ENCODE measurements at regions not wholly inside any gene's neighbourhood (a gene's known extent, or its start where the extent isn't known, plus 50 kb on each side); places are given as distances from the start of the nearest gene placed in this dataset.

DNA sequence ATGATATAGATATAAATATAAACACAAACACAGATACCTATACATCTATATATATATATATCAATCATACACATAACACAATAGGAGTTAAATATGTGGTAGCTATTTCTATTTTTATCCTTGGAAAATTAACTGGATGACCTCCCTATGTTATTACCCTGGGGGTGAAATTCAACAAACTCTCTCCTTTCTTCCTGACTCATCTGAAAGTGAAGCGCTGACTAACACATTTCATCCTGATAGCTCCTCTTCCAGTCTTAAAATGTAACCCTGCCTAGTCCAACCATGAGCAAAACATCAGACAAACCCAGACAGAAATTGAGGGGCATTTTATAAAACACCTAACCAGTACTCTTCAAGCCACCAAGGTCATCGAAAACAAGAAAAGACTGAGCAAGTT, 220.6 kb upstream of the ISX start:
- H4K20me1 ChIP-seq (ENCODE audit: control insufficient read depth, extremely low read depth, insufficient read depth, low read length) = no peaks in the 10 kb centered on the region
- H3K27me3 ChIP-seq (ENCODE audit: control insufficient read depth, insufficient read depth, low read length) = no peaks in the 10 kb centered on the region
- H3K4me1 ChIP-seq (ENCODE audit: control insufficient read depth, extremely low read depth, insufficient read depth, low read length) = no peaks in the 10 kb centered on the region
- H3K4me2 ChIP-seq (ENCODE audit: extremely low read depth, insufficient read depth, low read length) = no peak overlapping the region
- H2AFZ ChIP-seq (ENCODE audit: low read length) = no peak overlapping the region
- H3K79me2 ChIP-seq (ENCODE audit: control insufficient read depth, insufficient read depth, low read length) = no peaks in the 10 kb centered on the region
- DNase-seq (ENCODE audit: low read depth in 2 of 2) = peak in 1 of 2 donors; percentile 1
- H3K4me3 ChIP-seq (replicated peaks in 1 of 4; ENCODE audit: control extremely low read depth in 1 of 4, insufficient read depth in 1 of 4, low read depth in 3 of 4, low read length in 4 of 4) = no peak overlapping the region
- TF ChIP-seq EZH2 (IDR thresholded peaks at IDR 0.05; ENCODE audit: low read length, missing control alignments) = no peak
- TF ChIP-seq, protein P1, sequence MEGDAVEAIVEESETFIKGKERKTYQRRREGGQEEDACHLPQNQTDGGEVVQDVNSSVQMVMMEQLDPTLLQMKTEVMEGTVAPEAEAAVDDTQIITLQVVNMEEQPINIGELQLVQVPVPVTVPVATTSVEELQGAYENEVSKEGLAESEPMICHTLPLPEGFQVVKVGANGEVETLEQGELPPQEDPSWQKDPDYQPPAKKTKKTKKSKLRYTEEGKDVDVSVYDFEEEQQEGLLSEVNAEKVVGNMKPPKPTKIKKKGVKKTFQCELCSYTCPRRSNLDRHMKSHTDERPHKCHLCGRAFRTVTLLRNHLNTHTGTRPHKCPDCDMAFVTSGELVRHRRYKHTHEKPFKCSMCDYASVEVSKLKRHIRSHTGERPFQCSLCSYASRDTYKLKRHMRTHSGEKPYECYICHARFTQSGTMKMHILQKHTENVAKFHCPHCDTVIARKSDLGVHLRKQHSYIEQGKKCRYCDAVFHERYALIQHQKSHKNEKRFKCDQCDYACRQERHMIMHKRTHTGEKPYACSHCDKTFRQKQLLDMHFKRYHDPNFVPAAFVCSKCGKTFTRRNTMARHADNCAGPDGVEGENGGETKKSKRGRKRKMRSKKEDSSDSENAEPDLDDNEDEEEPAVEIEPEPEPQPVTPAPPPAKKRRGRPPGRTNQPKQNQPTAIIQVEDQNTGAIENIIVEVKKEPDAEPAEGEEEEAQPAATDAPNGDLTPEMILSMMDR (conservative IDR thresholded peaks at IDR 0.05 in 1 of 2, IDR thresholded peaks at IDR 0.05 in 1 of 2; ENCODE audit: low read depth in 1 of 2, low read length in 2 of 2) = no peak
- H3K27ac ChIP-seq (ENCODE audit: insufficient read depth, low read length) = no peak overlapping the region
- no peaks in the 10 kb centered on the region for H3K36me3 ChIP-seq (ENCODE audit: control insufficient read depth, insufficient read depth, low read length)
- no peak overlapping the region for H3K9ac ChIP-seq (ENCODE audit: insufficient read depth, low read length)
- no peaks in the 10 kb centered on the region for H3K9me3 ChIP-seq (ENCODE audit: control insufficient read depth, insufficient read depth, low read depth, low read length)

DNA sequence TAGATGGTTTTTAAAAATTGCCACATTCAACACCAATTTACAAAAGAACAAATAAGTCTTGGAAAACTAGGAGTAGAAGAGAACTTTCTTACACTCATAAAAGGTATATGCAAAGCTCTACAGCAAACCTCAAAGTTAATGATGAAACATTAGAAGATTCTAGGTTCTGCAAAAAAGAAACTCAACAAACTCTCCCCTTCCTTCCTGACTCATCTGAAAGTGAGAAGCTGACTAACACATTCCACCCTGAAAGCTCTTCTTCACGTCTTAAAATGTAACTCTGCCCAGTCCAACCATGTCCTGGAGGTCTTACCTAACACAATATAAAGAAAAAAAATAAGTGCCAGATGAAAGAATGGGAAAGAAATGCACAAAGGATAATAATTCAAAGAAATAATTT, 218.9 kb upstream of the ISX start:
- no peaks in the 10 kb centered on the region for H3K79me2 ChIP-seq (ENCODE audit: control insufficient read depth, insufficient read depth, low read length)
- TF ChIP-seq, protein P1 (conservative IDR thresholded peaks at IDR 0.05 in 1 of 2, IDR thresholded peaks at IDR 0.05 in 1 of 2; ENCODE audit: low read depth in 1 of 2, low read length in 2 of 2) = no peak
- no peak for TF ChIP-seq EZH2 (IDR thresholded peaks at IDR 0.05; ENCODE audit: low read length, missing control alignments)
- H3K4me1 ChIP-seq (ENCODE audit: control insufficient read depth, extremely low read depth, insufficient read depth, low read length) = no peaks in the 10 kb centered on the region
- H2AFZ ChIP-seq (ENCODE audit: low read length) = no peak overlapping the region
- H4K20me1 ChIP-seq (ENCODE audit: control insufficient read depth, extremely low read depth, insufficient read depth, low read length) = no peaks in the 10 kb centered on the region
- no peak overlapping the region for H3K27ac ChIP-seq (ENCODE audit: insufficient read depth, low read length)
- no peak overlapping the region for H3K4me3 ChIP-seq (replicated peaks in 1 of 4; ENCODE audit: control extremely low read depth in 1 of 4, insufficient read depth in 1 of 4, low read depth in 3 of 4, low read length in 4 of 4)
- no peaks in the 10 kb centered on the region for H3K27me3 ChIP-seq (ENCODE audit: control insufficient read depth, insufficient read depth, low read length)
- no peak overlapping the region for H3K9ac ChIP-seq (ENCODE audit: insufficient read depth, low read length)
- H3K36me3 ChIP-seq (ENCODE audit: control insufficient read depth, insufficient read depth, low read length) = no peaks in the 10 kb centered on the region
- H3K9me3 ChIP-seq (ENCODE audit: control insufficient read depth, insufficient read depth, low read depth, low read length) = no peaks in the 10 kb centered on the region
- peak in 1 of 2 donors; percentile 47 for DNase-seq (ENCODE audit: low read depth in 2 of 2)
- H3K4me2 ChIP-seq (ENCODE audit: extremely low read depth, insufficient read depth, low read length) = no peak overlapping the region

DNA sequence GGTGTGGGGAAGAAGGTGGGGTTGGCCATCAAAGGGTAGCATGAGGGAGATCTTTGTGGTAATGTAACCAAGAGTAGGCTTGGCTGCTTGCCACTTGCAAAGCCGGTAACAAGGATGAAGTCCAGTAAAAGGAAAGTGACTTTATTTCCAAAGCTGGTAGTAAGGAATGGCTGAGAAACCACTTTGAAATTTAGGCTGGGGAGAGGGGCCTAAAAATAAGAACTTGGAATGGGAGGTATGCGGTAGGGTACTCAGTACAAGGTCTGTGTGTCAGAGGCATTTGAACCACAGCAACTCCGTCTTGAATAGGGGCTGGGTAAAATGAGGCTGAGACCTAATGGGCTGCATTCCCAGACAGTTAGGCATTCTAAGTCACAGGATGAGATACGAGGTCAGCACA, 216.0 kb upstream of the ISX start:
- no peaks in the 10 kb centered on the region for H3K79me2 ChIP-seq (ENCODE audit: control insufficient read depth, insufficient read depth, low read length)
- no peaks in the 10 kb centered on the region for H4K20me1 ChIP-seq (ENCODE audit: control insufficient read depth, extremely low read depth, insufficient read depth, low read length)
- H3K9me3 ChIP-seq (ENCODE audit: control insufficient read depth, insufficient read depth, low read depth, low read length) = no peaks in the 10 kb centered on the region
- TF ChIP-seq, protein P1 (conservative IDR thresholded peaks at IDR 0.05 in 1 of 2, IDR thresholded peaks at IDR 0.05 in 1 of 2; ENCODE audit: low read depth in 1 of 2, low read length in 2 of 2) = no peak
- TF ChIP-seq EZH2 (IDR thresholded peaks at IDR 0.05; ENCODE audit: low read length, missing control alignments) = no peak
- H3K27me3 ChIP-seq (ENCODE audit: control insufficient read depth, insufficient read depth, low read length) = no peaks in the 10 kb centered on the region
- no peak overlapping the region for H3K4me2 ChIP-seq (ENCODE audit: extremely low read depth, insufficient read depth, low read length)
- no peak overlapping the region for H3K9ac ChIP-seq (ENCODE audit: insufficient read depth, low read length)
- H3K4me3 ChIP-seq (replicated peaks in 1 of 4; ENCODE audit: control extremely low read depth in 1 of 4, insufficient read depth in 1 of 4, low read depth in 3 of 4, low read length in 4 of 4) = no peak overlapping the region
- H3K36me3 ChIP-seq (ENCODE audit: control insufficient read depth, insufficient read depth, low read length) = no peaks in the 10 kb centered on the region
- H2AFZ ChIP-seq (ENCODE audit: low read length) = no peak overlapping the region
- peak in 1 of 2 donors; percentile 64 for DNase-seq (ENCODE audit: low read depth in 2 of 2)
- no peaks in the 10 kb centered on the region for H3K4me1 ChIP-seq (ENCODE audit: control insufficient read depth, extremely low read depth, insufficient read depth, low read length)
- no peak overlapping the region for H3K27ac ChIP-seq (ENCODE audit: insufficient read depth, low read length)
